Heart right ventricle (tissue), 16 donors: ENCODE measurements at regions not wholly inside any gene's neighbourhood (a gene's known extent, or its start where the extent isn't known, plus 50 kb on each side); places are given as distances from the start of the nearest gene placed in this dataset.

Experiments
- ATAC-seq, 8 donors: fragments of 200-7000 bp; cut with Tn5 transposase; one replicate each; pipeline ENCODE4 v1.9.1; 2020; ENCODE audit warnings: mild to moderate bottlenecking in 8 of 8, moderate library complexity in 8 of 8, moderate number of reproducible peaks in 1 of 8
- DNase-seq, 2 donors: peaks; one replicate each; pipeline ENCODE4 v3.0.0-alpha.2; 2020
- H3K27ac ChIP-seq, 10 donors: fragments of 200-600 bp; sonication (generic) in 2 of 10; one replicate each; pipeline versions ENCODE4 v1.5.0 to v1.8.0; 2020 to 2022; ENCODE audit warnings: mild to moderate bottlenecking in 3 of 10
- H3K27me3 ChIP-seq, 7 donors: fragments of 200-600 bp; one replicate each; pipeline ENCODE4 v1.8.0; 2021 to 2022; ENCODE audit warnings: mild to moderate bottlenecking in 2 of 7
- H3K36me3 ChIP-seq, 9 donors: fragments of 200-600 bp; sonication (generic) in 1 of 9; one replicate each; pipeline versions ENCODE4 v1.5.0 to v1.8.0; 2020 to 2022; ENCODE audit warnings: mild to moderate bottlenecking in 2 of 9
- H3K4me1 ChIP-seq, 9 donors: fragments of 200-600 bp; sonication (generic) in 1 of 9; one replicate each; pipeline versions ENCODE4 v1.5.0 to v1.8.0; 2020 to 2022; ENCODE audit warnings: mild to moderate bottlenecking in 4 of 9
- H3K4me3 ChIP-seq, 10 donors: fragments of 200-600 bp; sonication (generic) in 2 of 10; one replicate each; pipeline versions ENCODE4 v1.5.0 to v1.8.0; 2020 to 2022; ENCODE audit warnings: mild to moderate bottlenecking in 7 of 10, moderate library complexity in 2 of 10
- H3K9me3 ChIP-seq, 11 donors: fragments of 200-600 bp in 10 of 11; sonication (generic) in 2 of 11; one replicate each; pipeline versions ENCODE4 v1.5.0 to v1.8.0; 2013 to 2022; ENCODE audit warnings: mild to moderate bottlenecking in 2 of 11, control low read depth in 1 of 11, moderate library complexity in 1 of 11
- whole genome bisulfite sequencing, 2 donors: extraction: QIAGEN DNeasy Blood & Tissue Kit; methylation state at CpG; one replicate each; pipeline ENCODE4 v1.1.7; 2013; ENCODE audit warnings: inconsistent platforms in 1 of 2; 5-methylcytosine and 5-hydroxymethylcytosine counted together
- intact Hi-C, 10 donors: fragments of 100-400 bp; cut with DNase I; formaldehyde crosslinking; loops; one replicate each; pipeline versions ENCODE4 v1.11.1 to v1.14.2; 2022
- TF ChIP-seq, protein P1 (sequence below), 9 donors: fragments of 200-600 bp; sonication (generic) in 2 of 9; IDR thresholded peaks; one replicate each; pipeline versions ENCODE4 v1.5.0 to v1.8.0; 2021 to 2022; ENCODE audit warnings: antibody characterized with exemption in 9 of 9, mild to moderate bottlenecking in 5 of 9, moderate library complexity in 1 of 9
- donor health status: Arrhythmogenic right ventricular cardiomyopathy.
- donor health status: ischemic (EF 13 %, LVEDD 7.1; RV severe dilation, severe dysfunction).
- donor health status: healthy with polysubstance abuse.
- donor health status: DM: no; HTN: yes; CAD: no.
- donor health status: DM: no; HTN: no; CAD: no.
- donor health status: ischemic (EF 25% LVEDD 6.9; RV normal size, moderate dysfunction).
- donor health status: ischemic (EF 25% LVEDD 5.7; RV mildly dilated, moderate dysfunction).
- donor health status: healthy.
- donor health status: DM: yes; HTN: yes; CAD: no.
- donor health status: Ischemic cardiomyopathy.
- donor health status: ischemic (EF 35%, LVEDD 5.7; RV mildly dilated, moderate dysfunction).
- donor health status: nonischemic (EF 11% LVEDD 7.7; RV severe dilation, severe dysfunction).
- donor health status: DM: yes; HTN: yes; CAD: no.
- donor health status: PGD.
- donor health status: ischemic (EF 29% LVEDD 5.4; RV normal size, mild dysfunction).
- donor health status: nonischemic (EF 23%, LVEDD 6.1; RV moderate dilation, normal function).

DNA sequence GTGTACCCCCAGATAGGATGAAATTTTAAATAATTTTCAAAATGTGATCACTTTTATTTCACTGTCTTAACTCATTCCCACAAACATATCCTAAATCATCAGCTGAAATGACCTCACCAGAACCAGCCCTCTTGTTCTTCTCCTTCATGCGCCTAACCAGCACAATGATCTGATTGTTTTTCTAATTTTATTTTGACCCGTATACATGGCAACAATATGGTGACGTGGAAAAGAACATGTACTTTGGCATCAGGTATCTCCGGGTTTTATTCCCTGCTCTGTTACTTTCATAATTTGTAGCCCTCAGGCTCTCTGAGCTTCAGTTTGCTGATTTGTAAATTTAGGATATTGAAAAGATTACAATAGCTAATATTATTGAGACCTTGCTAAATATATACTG, 562.4 kb upstream of the ZFP42 start:
- intact Hi-C loops, result no loop called here
- DNase-seq, result no peak
- Histone ChIP-seq H3K36me3 (no peaks in the 10 kb centered on the region), H3K27me3 (no peaks in the 10 kb centered on the region), H3K4me1 (no peaks in the 10 kb centered on the region), H3K27ac (no peak overlapping the region), H3K9me3 (peaks cover 0 to 15% (median 3%) of the 10 kb centered on the region in 11 donors), H3K4me3 (no peak overlapping the region)
- TF ChIP-seq, protein P1, sequence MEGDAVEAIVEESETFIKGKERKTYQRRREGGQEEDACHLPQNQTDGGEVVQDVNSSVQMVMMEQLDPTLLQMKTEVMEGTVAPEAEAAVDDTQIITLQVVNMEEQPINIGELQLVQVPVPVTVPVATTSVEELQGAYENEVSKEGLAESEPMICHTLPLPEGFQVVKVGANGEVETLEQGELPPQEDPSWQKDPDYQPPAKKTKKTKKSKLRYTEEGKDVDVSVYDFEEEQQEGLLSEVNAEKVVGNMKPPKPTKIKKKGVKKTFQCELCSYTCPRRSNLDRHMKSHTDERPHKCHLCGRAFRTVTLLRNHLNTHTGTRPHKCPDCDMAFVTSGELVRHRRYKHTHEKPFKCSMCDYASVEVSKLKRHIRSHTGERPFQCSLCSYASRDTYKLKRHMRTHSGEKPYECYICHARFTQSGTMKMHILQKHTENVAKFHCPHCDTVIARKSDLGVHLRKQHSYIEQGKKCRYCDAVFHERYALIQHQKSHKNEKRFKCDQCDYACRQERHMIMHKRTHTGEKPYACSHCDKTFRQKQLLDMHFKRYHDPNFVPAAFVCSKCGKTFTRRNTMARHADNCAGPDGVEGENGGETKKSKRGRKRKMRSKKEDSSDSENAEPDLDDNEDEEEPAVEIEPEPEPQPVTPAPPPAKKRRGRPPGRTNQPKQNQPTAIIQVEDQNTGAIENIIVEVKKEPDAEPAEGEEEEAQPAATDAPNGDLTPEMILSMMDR (IDR thresholded peaks at IDR 0.05), result no peak
- 70 to 78% methylated on average over 4 of the region's 4 CpGs for WGBS, 2 donors
- ATAC-seq, result no peak

DNA sequence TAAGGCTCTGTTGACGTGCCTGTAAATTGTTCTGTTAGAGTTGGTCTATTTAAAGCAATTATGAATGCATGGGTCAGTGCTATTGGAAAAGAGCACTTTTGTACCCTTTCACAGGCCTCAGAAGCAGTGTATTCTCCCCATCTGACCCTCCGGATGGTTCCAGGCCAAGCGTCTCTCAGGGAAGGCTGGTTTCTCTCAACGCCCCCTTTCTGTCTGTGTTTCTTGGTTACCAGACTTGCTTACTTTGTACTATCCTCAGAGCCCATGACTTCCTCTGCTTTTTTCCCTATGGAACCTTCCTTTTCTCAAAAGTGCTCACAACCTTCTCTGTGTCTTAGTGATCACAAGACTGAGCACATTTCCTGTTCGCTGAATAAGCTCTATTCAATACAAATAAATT, 559.3 kb upstream of the ZFP42 start:
- Histone ChIP-seq H3K27ac (no peak overlapping the region), H3K4me3 (no peak overlapping the region), H3K36me3 (no peaks in the 10 kb centered on the region), H3K27me3 (no peaks in the 10 kb centered on the region), H3K4me1 (no peaks in the 10 kb centered on the region), H3K9me3 (peaks cover 0 to 16% (median 3%) of the 10 kb centered on the region in 11 donors)
- no peak for DNase-seq
- intact Hi-C loops, result no loop called here
- ATAC-seq, result no peak
- 64 to 70% methylated on average over 5 of the region's 5 CpGs for WGBS, 2 donors
- TF ChIP-seq, protein P1 (IDR thresholded peaks at IDR 0.05), result no peak

DNA sequence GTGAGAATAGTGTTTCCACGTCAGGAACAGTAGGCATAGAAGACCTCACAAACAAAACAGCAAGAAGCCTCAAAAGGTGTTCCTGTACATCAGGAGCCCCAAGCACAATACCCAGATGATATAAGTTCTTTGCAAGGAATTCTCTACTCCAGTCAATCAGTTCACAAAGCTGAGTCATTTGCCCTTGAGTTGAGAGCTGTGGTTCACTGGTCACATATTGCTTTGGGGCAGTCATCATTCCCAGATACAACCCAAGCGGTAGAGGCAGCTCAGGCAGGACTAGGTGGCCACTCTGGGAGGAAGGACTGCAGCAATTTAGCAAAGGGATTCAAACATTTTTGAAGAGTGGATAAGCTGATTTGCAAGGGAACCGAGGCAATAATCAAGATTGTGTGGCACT, 551.5 kb upstream of the ZFP42 start:
- ATAC-seq, result no peak
- Histone ChIP-seq H3K9me3 (no peaks in the 10 kb centered on the region), H3K36me3 (no peaks in the 10 kb centered on the region), H3K27me3 (no peaks in the 10 kb centered on the region), H3K4me3 (no peak overlapping the region), H3K27ac (no peak overlapping the region), H3K4me1 (no peaks in the 10 kb centered on the region)
- intact Hi-C loops, result no loop called here
- TF ChIP-seq, protein P1 (IDR thresholded peaks at IDR 0.05), result no peak
- DNase-seq, result no peak
- WGBS, 2 donors, result 76 to 77% methylated on average over 3 of the region's 3 CpGs

DNA sequence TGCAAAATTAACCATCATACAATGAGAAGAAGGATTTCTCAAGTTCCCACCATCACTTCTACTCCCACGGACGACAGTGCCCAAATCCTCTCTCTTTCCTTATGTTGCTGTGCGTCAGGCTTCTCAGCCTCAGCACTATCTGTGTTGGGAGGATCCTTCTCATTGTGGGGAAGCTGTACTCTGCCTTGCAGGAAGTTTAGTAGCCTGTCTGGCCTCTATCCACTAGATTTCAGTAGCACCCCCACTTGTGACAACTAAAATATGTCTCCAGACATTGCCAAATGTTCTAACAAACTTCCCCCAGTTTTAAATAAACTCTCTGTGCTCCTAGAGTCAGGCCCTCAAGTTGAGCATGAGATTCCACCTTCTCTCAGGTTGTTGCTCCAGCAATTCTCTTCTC, 545.9 kb upstream of the ZFP42 start:
- no peaks in the 10 kb centered on the region for H3K36me3 ChIP-seq
- H3K4me1 ChIP-seq, result no peaks in the 10 kb centered on the region
- no peak overlapping the region for H3K27ac ChIP-seq
- H3K9me3 ChIP-seq, result no peaks in the 10 kb centered on the region
- DNase-seq (no peak), ATAC-seq (no peak)
- intact Hi-C loops, result no loop called here
- no peaks in the 10 kb centered on the region for H3K27me3 ChIP-seq
- H3K4me3 ChIP-seq, result no peak overlapping the region
- TF ChIP-seq, protein P1 (IDR thresholded peaks at IDR 0.05), result no peak
- WGBS, 2 donors, result 58 to 76% methylated on average over 3 of the region's 3 CpGs

DNA sequence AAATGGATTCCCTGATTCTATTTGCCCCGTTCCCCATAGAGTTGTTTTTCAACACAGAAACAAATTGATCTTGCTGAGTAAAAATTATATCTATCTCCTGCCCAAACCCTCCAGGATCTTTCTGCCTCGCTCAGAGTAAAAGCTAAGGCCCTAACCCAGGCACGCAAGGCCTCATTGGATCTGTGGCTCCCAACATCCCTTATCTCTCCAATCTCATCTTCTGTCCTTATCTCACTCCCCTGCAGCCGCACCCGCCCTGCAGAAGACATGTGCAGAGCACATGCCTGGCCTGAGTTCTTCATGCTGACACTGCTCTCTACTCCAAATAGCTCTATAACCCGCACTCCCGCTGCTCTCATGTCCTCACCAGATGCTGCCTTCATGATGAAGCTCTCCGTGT, 543.8 kb upstream of the ZFP42 start:
- ATAC-seq (no peak), DNase-seq (no peak)
- no peaks in the 10 kb centered on the region for H3K36me3 ChIP-seq
- H3K27me3 ChIP-seq, result no peaks in the 10 kb centered on the region
- H3K4me3 ChIP-seq, result no peak overlapping the region
- H3K9me3 ChIP-seq, result no peaks in the 10 kb centered on the region
- WGBS, 2 donors, result 87 to 88% methylated on average over 8 of the region's 8 CpGs
- no peaks in the 10 kb centered on the region for H3K4me1 ChIP-seq
- H3K27ac ChIP-seq, result no peak overlapping the region
- TF ChIP-seq, protein P1 (IDR thresholded peaks at IDR 0.05), result no peak
- intact Hi-C loops, result no loop called here
